SH-SY5Y (cell line): ENCODE measurements at regions not wholly inside any gene's neighbourhood (a gene's known extent, or its start where the extent isn't known, plus 50 kb on each side); places are given as distances from the start of the nearest gene placed in this dataset.

ENCODE experiments used
- GATA2 ChIP-seq: IDR thresholded peaks from 2 replicates; pipeline ENCODE4 v1.6.1; 2011; ENCODE audit warnings: mild to moderate bottlenecking, low read depth, low read length
- GATA3 ChIP-seq: IDR thresholded peaks from 2 replicates; pipeline ENCODE4 v1.6.1; 2011; ENCODE audit warnings: low read depth, mild to moderate bottlenecking, low read length, moderate library complexity

DNA sequence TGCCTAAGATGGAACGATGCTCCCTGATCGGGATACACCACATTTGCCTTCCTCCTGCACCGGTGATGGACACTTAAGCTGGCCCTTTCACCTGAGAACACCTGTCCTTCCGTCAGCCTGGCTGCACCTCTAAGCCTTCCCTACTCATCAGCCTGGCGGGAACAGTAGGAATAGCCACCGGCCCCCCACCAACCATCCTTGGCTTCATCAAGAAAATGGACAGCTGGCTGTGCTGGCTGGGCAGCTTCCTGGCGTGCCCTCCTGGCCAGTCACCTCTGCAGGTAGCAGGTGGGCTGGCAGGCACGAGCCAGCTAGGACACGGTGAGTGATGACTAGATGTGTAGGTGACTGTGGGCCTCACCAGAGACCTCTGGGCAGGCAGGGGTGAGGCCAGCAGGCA is 142.8 kb downstream of the CTTN start:
- TF ChIP-seq GATA2 (no peak), GATA3 (no peak)
